Stimulated activated CD8-positive, alpha-beta memory T cell treated with anti-CD3 and anti-CD28 coated beads, Interleukin-7, amount 100 ng/mL, for 4 hours (primary cell): ENCODE measurements at regions not wholly inside any gene's neighbourhood (a gene's known extent, or its start where the extent isn't known, plus 50 kb on each side); places are given as distances from the start of the nearest gene placed in this dataset.

Experiments used
- DNase-seq, 2 donors: peaks; one replicate each; pipeline ENCODE4 v3.0.0-alpha.2; 2020; ENCODE audit warnings: low read depth in 2 of 2

DNA sequence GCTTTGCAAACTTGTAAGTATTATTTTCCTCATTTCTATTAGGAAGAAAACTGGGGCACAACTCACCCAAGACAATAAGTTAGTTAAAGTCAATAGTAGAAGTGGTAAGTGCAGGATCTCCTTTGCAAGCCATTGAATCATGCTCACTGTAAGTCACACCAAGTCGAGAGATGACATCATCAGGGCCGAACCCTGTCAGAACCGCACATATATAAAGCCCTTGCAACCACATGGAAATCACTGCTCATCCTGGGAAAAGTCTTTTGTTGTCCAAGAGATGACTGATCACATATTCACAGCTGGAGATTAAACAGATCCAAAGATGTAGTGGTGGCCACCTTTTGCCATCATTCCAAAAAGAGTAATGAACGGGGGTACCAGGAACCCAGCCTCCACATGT, 484.8 kb upstream of the ID2 start:
- DNase-seq = no peak

DNA sequence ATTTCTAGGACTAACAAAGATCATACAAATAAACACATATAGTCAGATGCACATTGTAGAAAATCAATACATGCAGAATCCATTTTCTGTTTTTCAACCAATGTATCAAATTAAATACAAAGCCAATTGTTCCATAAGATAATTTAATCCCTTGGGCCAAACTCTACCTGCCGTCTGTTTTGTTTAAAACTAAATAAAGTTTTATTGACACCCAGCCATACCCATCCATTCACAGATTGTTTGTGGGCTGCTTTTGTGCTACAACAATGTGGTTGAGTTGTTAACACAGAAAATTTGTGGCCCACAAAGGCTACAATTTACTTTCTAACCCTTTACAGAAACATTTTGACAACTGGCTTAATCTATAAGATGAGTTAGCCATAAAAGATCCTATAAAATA, 484.0 kb upstream of the ID2 start:
- DNase-seq = no peak

DNA sequence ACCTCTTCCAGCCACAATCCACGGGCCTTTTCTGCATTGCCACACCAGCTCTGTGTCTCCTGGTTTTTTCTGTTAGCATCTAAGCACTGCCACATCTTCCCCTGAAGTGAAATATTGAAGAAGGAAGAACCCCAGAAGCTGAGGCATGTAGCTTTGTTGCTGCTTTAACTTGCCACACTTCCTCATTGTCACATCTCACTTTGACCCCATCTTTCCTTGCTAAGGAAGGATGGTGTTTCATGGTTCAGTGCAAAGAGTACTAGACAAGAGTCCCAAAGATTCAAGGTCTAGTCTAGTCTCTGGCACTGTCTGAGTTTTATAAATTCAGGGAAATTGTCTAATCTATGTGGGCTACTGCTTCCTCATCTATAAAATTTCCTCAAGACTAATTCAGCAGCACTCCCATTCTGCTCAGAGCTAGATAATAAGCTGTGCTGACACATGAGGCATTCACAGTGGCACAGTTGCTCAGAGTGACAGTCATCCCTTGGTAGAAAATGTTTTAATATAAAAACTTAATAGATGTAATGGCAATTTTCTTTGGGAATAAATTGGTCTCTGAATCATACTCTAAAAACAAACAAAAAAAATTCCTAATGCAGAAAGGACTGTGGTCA, 483.0 kb upstream of the ID2 start:
- no peak for DNase-seq

DNA sequence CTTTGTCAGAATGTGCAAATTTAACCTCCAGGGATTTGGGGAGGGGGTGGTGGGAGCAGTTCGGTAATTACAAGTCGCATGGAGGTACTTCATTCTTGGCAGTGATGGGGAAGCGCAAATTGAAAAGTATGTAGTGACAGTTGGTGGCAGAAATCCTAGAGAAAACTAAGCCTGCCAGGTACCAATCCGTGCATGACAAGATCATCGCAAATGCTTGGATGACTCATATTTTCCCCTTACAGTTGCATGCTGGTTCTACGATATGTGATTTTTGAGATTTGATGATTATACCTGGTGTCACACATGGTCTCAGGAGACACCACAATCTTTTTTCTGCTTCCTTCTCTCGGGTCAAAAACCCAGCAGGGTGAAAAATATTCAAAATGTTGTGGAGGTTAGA, 479.7 kb upstream of the ID2 start:
- DNase-seq = no peak

DNA sequence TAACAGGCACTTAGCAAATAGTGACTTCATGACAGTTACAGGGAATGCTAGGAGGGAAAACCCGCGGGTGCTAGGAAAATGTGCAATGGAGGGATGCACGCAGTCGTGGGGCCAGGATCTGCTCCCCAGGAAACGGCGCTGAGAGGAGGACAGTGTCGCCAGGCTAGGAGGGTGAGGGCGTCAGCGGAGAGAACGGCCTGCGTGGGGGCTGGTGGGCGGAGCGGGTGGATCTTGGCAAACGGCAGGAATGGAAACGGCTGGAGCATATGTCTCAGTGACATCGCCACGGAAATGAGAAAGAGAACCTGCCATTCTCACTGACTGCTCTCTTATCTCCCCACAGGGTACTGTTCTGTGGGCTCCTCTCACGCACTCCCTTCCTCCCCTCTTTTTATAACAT, 478.5 kb upstream of the ID2 start:
- no peak for DNase-seq

DNA sequence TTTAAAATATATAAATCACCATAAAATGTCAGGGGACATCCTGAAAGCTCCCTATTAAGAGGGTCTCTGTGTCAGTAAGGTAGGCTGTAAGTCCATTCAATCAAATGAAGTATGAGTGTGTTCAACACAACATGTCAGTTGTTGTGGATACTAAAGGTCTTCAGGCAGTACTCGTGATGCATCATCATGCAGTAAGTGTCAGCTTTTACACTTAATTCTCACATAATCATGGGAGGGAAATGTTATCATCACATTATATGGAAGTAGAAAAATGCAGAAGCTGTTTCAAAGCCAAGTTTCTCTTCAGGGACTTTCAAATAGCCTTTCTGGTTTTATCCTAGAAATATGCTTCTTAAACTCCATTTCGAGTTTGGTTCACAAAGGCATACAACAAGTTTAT, 477.1 kb upstream of the ID2 start:
- DNase-seq = no peak

DNA sequence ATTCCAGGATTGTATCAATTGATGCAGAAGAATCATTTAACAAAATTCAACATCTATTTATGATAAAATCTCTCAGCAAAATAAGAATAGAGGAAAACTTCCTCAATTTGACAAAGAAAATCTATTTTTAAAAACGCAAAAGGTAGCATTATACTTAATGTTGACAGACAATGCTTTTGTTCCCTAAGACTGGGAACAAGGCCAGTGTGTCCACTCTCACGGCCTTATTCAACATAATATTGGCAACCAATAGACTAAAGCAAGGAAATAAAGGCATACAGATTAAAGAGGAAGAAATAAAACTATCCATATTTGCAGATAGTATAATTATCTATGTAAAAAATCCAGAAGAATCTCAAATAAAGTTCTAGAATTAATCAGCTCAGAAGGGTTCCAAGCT, 472.4 kb upstream of the ID2 start:
- DNase-seq = no peak

DNA sequence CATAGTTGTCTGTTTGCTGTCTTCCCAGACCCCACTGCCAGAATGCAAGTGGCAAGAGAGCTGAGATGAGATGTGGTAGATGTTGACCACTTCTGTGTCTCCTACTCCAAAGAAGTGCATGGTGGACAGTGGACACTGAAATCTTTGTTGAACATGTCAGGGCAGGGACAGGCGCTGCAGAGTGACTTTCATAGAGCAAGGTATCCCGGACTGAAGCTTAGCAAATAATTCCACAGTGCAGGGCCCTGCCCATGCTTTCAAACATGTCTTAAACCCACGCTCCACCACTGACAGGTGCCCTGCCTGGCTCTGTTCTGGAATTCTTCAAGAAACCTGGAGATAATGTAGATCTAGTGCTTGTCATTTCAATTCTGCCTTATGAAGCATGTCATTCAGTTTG, 470.5 kb upstream of the ID2 start:
- DNase-seq = no peak

DNA sequence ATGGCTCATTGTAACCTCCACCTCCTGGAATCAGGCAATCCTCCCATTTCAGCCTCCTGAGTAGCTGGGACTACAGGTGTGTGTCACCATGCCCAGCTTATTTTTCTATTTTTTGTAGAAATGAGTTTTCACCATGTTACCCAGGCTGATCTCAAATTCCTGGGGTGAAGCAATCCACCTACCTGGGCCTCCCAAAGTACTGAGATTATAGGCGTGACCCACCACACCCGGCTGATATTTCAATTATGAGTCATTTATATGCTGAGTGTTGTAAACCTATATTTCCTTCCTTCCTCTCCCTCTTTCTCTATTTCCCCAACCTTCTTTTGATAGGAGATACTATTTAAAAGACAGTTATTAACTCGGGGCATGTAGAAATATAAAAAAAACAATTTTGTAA, 469.6 kb upstream of the ID2 start:
- DNase-seq = no peak

DNA sequence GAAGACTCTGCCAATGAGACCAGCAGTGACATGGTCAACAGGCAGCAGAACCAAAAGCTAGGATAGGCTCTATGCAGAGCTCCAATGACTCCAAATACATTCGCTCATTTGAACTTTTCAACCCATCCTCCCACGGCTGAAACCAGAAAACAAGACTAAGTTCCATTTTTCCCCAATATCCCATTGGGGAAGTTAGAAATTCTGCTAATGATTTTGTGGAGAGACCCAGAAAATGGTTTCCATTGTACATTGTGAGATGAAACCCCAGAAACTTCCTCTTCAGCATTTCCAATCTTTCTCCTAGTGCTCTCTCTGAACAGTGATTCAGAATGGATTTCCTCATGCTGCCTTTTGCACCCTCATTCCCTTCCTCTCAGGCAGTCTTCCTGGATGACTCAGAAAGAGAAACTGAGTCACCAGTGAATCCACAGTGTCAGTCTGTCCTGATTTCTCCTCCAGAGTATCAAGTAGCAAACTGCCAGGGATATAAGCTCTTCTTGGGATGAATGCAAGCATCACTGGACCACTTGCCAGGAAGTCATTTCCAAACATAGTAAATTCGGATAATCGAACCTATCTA, 467.7 kb upstream of the ID2 start:
- no peak for DNase-seq

DNA sequence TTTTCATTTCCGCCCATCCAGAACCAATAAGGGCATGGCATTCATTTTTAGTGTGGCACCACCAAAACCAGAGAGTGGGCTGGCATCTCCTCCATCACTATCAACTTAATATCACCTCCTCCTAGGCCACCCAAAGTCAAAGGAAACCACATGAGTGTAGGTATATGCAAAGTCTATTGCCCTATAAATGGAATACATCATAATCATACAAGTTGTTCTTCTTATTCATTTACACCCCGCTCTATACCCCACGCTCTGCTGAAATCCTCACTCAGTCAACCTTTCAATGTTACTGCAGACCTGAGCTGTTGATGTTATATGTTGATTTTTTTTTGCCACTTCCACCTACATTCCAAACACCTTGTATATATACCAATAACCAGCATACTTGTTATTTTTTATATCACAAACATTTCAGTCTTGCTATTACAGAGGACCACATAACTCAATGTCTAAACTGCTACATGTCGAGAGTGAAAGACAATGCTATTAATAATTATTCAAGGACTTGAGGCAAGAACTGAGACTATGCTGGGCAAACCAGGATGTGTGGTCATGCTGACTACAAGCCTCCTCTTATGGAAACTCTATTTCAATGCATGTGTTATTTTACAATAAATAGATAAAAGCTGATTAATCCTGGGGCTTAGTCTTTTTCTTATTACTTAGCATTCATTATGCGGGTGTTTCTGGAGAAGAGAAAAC, 466.5 kb upstream of the ID2 start:
- DNase-seq = no peak

DNA sequence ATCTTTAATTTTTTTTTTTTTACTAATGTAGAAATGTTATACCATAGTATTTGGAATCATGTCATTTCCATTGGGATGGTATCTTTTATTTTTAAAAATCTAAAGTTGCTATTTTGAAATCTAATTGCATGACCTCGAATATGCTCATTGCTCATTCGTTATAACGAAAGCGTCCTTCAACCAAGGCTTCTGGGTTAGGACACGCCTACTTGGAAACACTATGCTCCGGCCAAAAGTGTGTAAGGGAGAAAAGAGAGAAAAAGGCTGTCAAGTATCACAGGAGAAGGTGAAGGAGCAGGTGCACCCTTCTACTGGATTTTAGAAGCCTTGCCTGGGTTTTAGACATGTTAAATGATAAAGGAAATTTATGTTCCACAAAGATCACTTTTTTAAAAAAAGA, 465.9 kb upstream of the ID2 start:
- no peak for DNase-seq

DNA sequence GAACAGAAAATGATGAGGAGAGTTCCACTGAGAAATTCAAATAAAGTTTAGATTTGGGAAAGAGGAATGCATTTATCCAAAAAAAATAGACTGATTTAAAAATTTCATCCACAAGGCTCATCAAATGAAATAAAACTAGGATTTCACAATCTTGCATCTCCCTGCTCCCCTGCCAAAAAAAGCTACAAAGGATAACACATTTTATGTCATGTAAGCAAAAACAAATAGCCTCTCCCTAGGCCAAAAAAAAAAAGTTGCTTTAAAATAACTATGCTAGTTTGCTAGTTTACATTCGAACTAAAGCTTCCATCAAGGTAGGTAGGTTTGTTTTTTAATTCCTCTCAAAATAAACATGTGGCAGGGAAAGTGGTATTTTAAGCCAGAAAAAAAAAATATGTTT, 465.5 kb upstream of the ID2 start:
- DNase-seq = no peak

DNA sequence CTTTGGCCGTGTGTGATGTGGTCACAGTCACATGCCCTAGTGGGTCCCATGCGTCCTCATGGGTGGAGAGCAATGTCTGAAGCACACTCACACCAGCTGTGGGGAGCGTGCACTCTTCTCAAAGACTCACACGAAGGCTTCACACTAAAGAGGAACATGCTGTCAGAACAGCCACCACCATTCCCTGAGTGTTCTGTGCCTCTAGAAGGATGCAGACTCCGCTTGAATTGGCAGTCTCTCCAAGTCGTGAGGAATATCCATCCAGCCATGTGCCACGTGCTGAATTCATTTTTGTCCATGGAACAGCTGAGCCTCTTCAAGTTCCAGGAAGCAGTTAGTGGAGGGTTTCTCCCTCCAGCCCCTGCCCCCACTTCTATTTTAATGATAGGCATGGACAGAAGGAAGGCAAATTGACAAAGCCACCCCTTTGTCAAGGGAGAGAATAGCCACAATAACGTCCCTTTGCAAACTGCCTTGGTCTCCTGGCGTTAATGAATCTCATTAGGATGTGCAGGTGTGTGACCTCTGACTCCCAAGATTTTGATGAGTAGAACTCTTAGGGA, 464.3 kb upstream of the ID2 start:
- DNase-seq = no peak

DNA sequence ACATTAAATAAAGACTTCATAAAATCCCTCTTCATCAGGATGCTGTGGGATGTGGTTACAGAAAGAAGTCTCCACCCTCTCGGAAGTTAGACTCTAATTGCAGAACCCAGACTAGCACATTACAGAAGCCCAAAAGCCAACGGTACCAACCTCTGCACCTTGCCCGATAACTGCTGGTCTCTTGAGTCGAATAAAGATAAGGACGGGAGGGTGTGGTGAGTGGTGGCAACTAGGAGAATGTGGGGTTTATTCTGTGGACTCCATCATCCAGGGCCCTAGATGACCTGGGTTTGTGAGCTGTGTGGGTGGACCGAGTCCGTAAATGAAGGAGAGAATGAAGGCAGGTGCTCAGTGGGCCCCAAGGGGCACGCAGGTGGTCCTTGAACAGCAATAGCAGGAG, 462.8 kb upstream of the ID2 start:
- no peak for DNase-seq

DNA sequence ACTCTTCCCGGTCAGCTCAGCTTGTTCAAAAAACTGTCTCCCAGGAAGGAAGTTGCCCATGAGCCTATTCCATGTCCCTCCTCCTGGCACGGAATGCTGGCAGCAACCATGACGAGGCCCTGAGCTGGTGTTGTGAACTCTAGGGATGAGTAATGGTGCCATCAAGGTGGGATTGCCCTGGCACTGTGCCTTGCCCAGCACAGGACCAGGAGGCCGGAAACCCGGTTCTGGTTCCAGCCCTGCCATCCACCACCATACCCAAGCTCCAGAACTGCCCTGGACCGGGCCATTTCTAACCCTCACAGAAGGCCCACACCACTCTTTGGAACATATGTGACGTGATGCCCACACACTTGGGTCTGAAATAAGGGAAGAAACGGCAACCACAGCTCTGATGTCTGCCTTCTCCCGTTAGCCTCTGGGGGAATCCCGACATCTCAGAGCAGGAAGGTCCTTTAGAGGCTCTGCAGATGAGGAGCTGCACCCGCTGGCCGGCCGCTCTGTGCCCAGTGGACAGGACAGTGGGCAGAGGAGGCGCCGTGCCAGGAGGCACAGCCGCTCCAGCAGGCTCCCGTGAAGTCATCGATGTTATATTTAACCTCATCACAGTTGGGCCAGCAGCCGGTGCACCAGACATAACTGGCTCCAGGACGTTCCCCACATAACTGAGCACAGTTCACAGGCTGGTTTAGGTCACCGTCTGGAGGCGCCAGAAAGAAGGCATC, 462.1 kb upstream of the ID2 start:
- DNase-seq = no peak

DNA sequence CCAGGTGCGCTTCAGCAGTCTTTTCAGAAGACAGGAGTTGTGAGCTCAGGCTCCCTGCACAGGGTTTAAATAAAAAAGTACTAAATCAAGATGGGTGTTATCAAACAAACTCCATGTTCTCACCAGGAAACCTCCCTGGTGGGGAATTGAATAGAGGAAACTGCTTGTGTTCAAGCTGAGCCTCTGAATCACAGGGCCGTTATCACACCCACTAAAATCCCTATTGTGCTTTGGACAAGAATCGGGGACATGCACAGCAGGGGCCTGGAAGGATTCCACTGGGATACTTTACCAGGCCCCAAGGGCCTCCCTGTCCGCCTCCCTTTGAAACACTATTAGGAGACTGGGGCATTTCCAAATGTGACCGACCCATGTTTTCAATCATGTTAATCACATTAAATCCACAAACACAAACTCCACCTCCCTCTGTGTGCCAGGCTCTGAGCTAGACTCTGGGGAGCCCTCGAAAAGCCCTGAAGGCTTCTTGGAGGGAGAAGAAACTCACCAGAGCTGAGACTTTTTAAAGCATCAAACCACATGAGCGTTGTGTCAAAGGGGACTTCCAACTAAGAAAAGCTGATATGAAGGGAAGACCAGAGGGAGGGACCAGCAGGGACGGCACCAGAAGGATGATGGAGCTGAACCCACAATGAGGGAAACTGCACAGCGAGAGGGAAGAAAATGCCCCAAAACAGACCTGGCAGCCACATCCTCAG, 458.7 kb upstream of the ID2 start:
- DNase-seq = no peak

DNA sequence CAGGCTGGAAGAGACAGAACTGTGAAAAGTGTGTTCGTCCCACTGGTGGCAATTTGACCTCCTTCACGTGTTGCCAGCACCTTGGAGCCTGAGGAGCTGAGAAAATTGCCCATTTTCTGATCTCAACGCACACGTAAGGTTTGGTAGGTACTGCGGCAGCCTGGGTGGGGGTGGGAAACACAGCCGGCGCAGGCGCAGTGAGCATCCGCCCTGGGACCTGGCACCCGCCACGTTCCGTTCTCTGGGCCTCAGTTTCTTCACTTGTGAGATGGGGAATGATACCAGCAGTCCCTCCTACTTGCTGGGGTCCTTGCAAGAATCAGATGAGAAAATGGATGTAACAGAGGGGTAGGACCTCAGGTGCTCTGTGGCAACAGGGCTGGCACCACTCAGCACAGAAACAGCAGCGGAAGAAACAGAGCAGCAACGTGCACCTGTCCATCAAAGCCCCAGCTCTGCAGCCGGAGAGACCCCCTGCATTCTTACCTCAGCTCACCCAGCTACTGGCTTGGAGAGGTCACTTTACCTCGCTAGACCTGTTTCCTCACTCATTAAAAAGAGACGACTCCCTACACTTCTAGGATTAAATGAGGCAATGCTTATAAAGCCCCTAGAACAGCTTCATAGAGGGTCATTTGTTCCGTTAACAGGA, 458.0 kb upstream of the ID2 start:
- DNase-seq = no peak

DNA sequence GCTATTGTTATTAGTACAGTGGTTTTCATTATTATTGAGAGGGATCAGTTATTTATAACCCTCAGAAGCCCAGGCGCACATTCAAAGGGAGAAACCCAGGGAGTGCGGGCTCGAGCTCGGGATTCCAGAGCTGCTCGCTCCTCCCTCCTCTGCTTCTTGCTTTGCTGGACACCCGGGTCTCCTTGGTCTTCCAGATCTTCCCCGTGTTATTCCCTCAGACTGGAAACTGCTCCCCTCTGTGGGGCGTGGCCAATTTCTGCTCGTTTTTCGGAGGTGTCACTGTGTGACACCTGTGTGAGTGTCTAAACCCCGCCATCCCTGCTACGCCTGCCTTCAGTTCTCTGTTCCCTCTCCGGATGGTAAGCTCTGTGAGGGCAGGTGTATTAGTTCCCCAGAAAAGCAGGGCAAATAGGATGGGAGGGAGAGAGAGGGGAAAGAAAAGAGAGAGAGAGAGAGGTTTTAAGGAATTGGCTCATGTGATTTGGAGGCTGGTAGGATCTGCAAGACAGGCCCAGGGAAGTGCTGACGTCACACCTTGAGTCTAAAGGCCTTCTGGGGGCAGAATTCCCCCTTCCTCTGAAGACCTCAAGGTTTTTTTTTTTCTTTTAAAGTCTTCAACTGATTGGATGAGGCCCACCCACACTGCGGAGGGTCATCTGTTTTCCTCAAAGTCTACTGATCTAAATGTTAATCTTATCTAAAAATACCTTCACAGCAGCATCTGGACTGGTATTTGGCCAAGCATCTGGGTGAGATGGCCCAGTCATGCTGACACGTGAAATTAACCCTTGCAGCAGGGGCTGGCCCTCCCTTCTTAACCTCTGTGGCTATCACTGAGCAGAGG, 457.3 kb upstream of the ID2 start:
- no peak for DNase-seq

DNA sequence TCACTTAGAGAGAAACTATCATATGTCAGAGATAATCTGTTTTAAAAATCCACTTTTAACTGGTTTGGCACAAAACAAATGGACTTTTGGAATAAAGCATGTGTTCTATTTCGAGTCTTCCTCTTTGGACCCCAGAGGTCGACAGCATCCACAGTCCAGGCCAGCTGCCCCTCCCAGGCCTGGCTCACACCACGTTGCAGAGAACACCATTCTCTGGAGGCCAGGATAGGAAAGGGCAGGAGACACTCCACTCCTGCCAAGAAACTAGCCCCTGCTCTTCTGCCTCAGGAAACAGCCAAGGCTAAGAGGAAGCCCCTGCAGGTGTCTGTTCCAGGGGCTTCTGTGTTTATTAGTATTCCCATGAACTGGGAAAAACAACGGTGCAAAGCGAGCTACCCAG, 456.6 kb upstream of the ID2 start:
- DNase-seq = no peak

DNA sequence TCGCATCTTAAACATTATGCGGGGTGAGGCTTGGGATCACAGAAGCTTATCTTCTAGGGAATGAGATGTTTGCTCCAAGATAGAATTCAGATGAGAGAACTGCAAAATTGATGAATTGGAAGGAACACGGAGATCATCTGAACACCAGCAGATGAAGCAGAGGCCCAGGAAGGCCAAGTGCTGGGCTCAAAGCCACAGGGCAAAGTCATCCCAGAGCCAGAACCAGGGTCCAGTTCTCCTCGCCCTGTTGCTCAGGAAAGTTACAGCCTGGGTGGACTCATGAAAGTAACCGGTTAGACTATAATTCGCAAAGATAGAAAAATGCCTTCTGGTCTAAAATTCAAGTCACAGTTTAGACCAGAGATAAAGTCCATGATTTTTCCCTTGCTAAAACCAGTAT, 456.1 kb upstream of the ID2 start:
- DNase-seq = no peak
